GM12878 (cell line): ENCODE measurements at regions not wholly inside any gene's neighbourhood (a gene's known extent, or its start where the extent isn't known, plus 50 kb on each side); places are given as distances from the start of the nearest gene placed in this dataset.

Experiments used
- ATAC-seq: fragments of 200-7000 bp; cut with Tn5 transposase; 3 replicates; pipeline ENCODE4 v1.9.1; 2020; ENCODE audit warnings: mild to moderate bottlenecking, moderate library complexity
- BruUV-seq: library from RNA; stranded (reverse); fragments of 400-500 nt; replicated peaks from 2 replicates; lab custom pipeline; 2021; lab: Mats Ljungman, UMichigan
- CTCF ChIA-PET: fragments of 300-600 bp; sonication (Branson Sonifier 250); formaldehyde crosslinking; extraction: SDS; loops from one replicate; lab custom pipeline; 2021; ENCODE audit warnings: inconsistent platforms; lab: Yijun Ruan, JAX
- POLR2A ChIA-PET: fragments of 350-600 bp; formaldehyde crosslinking; extraction: SDS; loops from one replicate; lab custom pipeline; 2021; ENCODE audit warnings: inconsistent platforms; lab: Charles Lee
- RAD21 ChIA-PET: fragments of 300-600 bp; sonication (Branson Sonifier 250); formaldehyde crosslinking; loops from one replicate; lab custom pipeline; 2023; ENCODE audit warnings: antibody characterized with exemption; ENCODE audit not compliant: unreplicated experiment; lab: Charles Lee
- SMC1A ChIA-PET: fragments of 300-600 bp; sonication (Branson Sonifier 250); formaldehyde crosslinking; loops from one replicate; lab custom pipeline; 2023; ENCODE audit not compliant: unreplicated experiment, uncharacterized antibody; lab: Charles Lee
- DNase-seq: peaks from one replicate; pipeline ENCODE4 v3.0.0-alpha.2; 2011; ENCODE audit warnings: low read depth, low spot score
- FAIRE-seq: peaks from 3 replicates; lab custom pipeline; 2011; peaks lifted over from hg19 to GRCh38; lab: Jason Lieb, UNC
- H2AFZ ChIP-seq: 2 replicates; pipeline ENCODE4 v1.6.0; 2011; ENCODE audit warnings: low read depth, low read length, control low read depth; ENCODE audit not compliant: control insufficient read depth
- H3K27ac ChIP-seq: 2 replicates; pipeline ENCODE4 v1.5.1; 2011; ENCODE audit warnings: control low read depth; ENCODE audit not compliant: control insufficient read depth, insufficient read depth
- H3K27me3 ChIP-seq, 2 experiments: replicated peaks in 1 of 2; 2 replicates each; pipeline versions ENCODE4 v1.6.0 to v1.6.1; 2011; ENCODE audit warnings: low read length in 1 of 2; ENCODE audit not compliant: control insufficient read depth in 2 of 2, insufficient read depth in 2 of 2
- H3K36me3 ChIP-seq, 2 experiments: 2 replicates each; pipeline ENCODE4 v1.5.1; 2011; ENCODE audit warnings: low read length in 1 of 2; ENCODE audit not compliant: control insufficient read depth in 2 of 2, insufficient read depth in 2 of 2
- H3K4me1 ChIP-seq: 2 replicates; pipeline ENCODE4 v1.6.1; 2011; ENCODE audit warnings: mild to moderate bottlenecking, low read length, moderate library complexity, mixed read lengths; ENCODE audit not compliant: control insufficient read depth, insufficient read depth
- H3K4me2 ChIP-seq: 2 replicates; pipeline ENCODE4 v1.6.0; 2011; ENCODE audit warnings: control low read depth; ENCODE audit not compliant: control insufficient read depth, insufficient read depth
- H3K4me3 ChIP-seq: fragments of 200-600 bp; sonication (generic); 2 replicates; pipeline ENCODE4 v1.5.1; 2016
- H3K79me2 ChIP-seq: 2 replicates; pipeline ENCODE4 v1.6.0; 2011; ENCODE audit warnings: low read length; ENCODE audit not compliant: control insufficient read depth, insufficient read depth
- H3K9ac ChIP-seq: 2 replicates; pipeline ENCODE4 v1.8.0; 2011; ENCODE audit warnings: low read length, control low read depth, mixed read lengths; ENCODE audit not compliant: control insufficient read depth, insufficient read depth
- H3K9me3 ChIP-seq: replicated peaks from 3 replicates; pipeline ENCODE4 v1.5.1; 2011; ENCODE audit warnings: mild to moderate bottlenecking, low read length; ENCODE audit not compliant: control insufficient read depth, insufficient read depth
- H4K20me1 ChIP-seq: 2 replicates; pipeline ENCODE4 v1.6.0; 2011; ENCODE audit not compliant: control insufficient read depth, insufficient read depth
- ATF2 ChIP-seq: IDR thresholded peaks from 2 replicates; pipeline ENCODE4 v1.6.1; 2012; ENCODE audit warnings: low read length, inconsistent platforms
- BACH1 ChIP-seq: fragments of 450-650 bp; IDR thresholded peaks from 2 replicates; pipeline ENCODE4 v1.6.1; 2017; ENCODE audit warnings: mild to moderate bottlenecking, borderline replicate concordance
- BRCA1 ChIP-seq: IDR thresholded peaks from 2 replicates; pipeline ENCODE4 v1.6.1; 2011; ENCODE audit warnings: low read depth, low read length, improper control_type of control experiment
- CEBPB ChIP-seq, 2 experiments: fragments of 150-350 bp in 1 of 2; IDR thresholded peaks; 2 replicates each; pipeline ENCODE4 v1.6.1; 2012 to 2014; ENCODE audit warnings: low read depth in 2 of 2, low read length in 2 of 2, borderline replicate concordance in 1 of 2, inconsistent platforms in 1 of 2
- FOXK2 ChIP-seq: fragments of 450-650 bp; IDR thresholded peaks from 2 replicates; pipeline ENCODE4 v1.6.1; 2017; ENCODE audit warnings: mild to moderate bottlenecking, moderate library complexity
- FOXM1 ChIP-seq: IDR thresholded peaks from 2 replicates; pipeline ENCODE4 v1.6.1; 2012; ENCODE audit warnings: low read depth, mild to moderate bottlenecking, inconsistent platforms, low read length, moderate library complexity
- IKZF2 ChIP-seq, 2 experiments: fragments of 450-650 bp; IDR thresholded peaks; 2 replicates each; pipeline ENCODE4 v1.6.1; 2017; ENCODE audit warnings: mild to moderate bottlenecking in 2 of 2, moderate library complexity in 2 of 2
- IRF3 ChIP-seq: fragments of 450-650 bp; IDR thresholded peaks from 2 replicates; pipeline ENCODE4 v1.6.1; 2014; ENCODE audit warnings: mild to moderate bottlenecking
- JUNB ChIP-seq: IDR thresholded peaks from 2 replicates; pipeline ENCODE4 v1.6.1; 2016; ENCODE audit warnings: antibody characterized with exemption, mild to moderate bottlenecking
- KDM1A ChIP-seq: fragments of 200-600 bp; sonication (generic); IDR thresholded peaks from 2 replicates; pipeline ENCODE4 v1.6.1; 2016; ENCODE audit warnings: borderline replicate concordance
- KLF5 ChIP-seq: fragments of 450-650 bp; IDR thresholded peaks from 2 replicates; pipeline ENCODE4 v1.6.1; 2014; ENCODE audit warnings: mild to moderate bottlenecking; ENCODE audit not compliant: partially characterized antibody
- MYB ChIP-seq: fragments of 150-350 bp; IDR thresholded peaks from 2 replicates; pipeline ENCODE4 v1.6.1; 2014; ENCODE audit warnings: mild to moderate bottlenecking, low read depth, low read length, borderline replicate concordance
- SKIL ChIP-seq: fragments of 450-650 bp; IDR thresholded peaks from 2 replicates; pipeline ENCODE4 v1.6.1; 2017; ENCODE audit warnings: mild to moderate bottlenecking, low read depth, inconsistent platforms; ENCODE audit not compliant: poor library complexity, severe bottlenecking
- YY1 ChIP-seq: IDR thresholded peaks from 2 replicates; pipeline ENCODE4 v1.6.1; 2011; ENCODE audit warnings: low read depth, mild to moderate bottlenecking, low read length
- ZBTB11 ChIP-seq: fragments of 450-650 bp; formaldehyde crosslinking; IDR thresholded peaks from 2 replicates; pipeline ENCODE4 v1.5.0; 2022; ENCODE audit warnings: mild to moderate bottlenecking, missing genetic modification characterization
- ZNF207 ChIP-seq: fragments of 450-650 bp; IDR thresholded peaks from 2 replicates; pipeline ENCODE4 v1.6.1; 2014; ENCODE audit warnings: antibody characterized with exemption, mild to moderate bottlenecking, borderline replicate concordance
- ZZZ3 ChIP-seq: IDR thresholded peaks from 2 replicates; pipeline ENCODE4 v1.6.1; 2011; ENCODE audit warnings: low read depth; ENCODE audit not compliant: control insufficient read depth, insufficient read length
- WGBS: methylation state at CpG from one replicate; pipeline ENCODE4 v1.1.6; 2016; ENCODE audit warnings: low lambda C conversion rate; ENCODE audit not compliant: insufficient replicate concordance, insufficient coverage; ENCODE audit errors: missing lambda C conversion rate; 5-methylcytosine and 5-hydroxymethylcytosine counted together
- in situ Hi-C: fragments of 300-500 bp; cut with MboI; formaldehyde crosslinking; loops from 9 replicates; pipeline ENCODE4 v1.14.3; 2018; ENCODE audit warnings: mixed read lengths
- intact Hi-C: fragments of 100-400 bp; cut with micrococcal nuclease; formaldehyde crosslinking; loops from one replicate; pipeline ENCODE4 v1.14.2; 2022; ENCODE audit not compliant: unreplicated experiment

GRCh38 chr3:107239703-107240102 is 137.5 kb upstream of the CCDC54 start:
- in situ Hi-C loops = loop anchor here (5.0 to 10.0 kb wide), 4 partner anchors 183 to 1235 kb away; no protein-coding TSS in a partner anchor
- no peak overlapping the region for H3K27ac ChIP-seq
- no peaks in the 10 kb centered on the region for H3K9me3 ChIP-seq
- no TSS peak for BruUV-seq
- no peaks in the 10 kb centered on the region for H4K20me1 ChIP-seq
- H3K79me2 ChIP-seq = no peaks in the 10 kb centered on the region
- H3K4me2 ChIP-seq = no peak overlapping the region; the same call in 1 of the 2 replicates
- ATAC-seq = no peak
- WGBS = 73% methylated on average over 4 of the region's 4 CpGs
- H3K4me1 ChIP-seq = no peaks in the 10 kb centered on the region; the same call in 1 of the 2 replicates
- no peak for FAIRE-seq
- no peak overlapping the region for H3K9ac ChIP-seq
- no peak for TF ChIP-seq FOXK2
- no peak for TF ChIP-seq KDM1A
- no peak for TF ChIP-seq ZNF207
- no peak for TF ChIP-seq FOXM1
- TF ChIP-seq BACH1 = no peak
- TF ChIP-seq ATF2 = no peak
- TF ChIP-seq CEBPB (IDR thresholded peaks at IDR 0.05; ENCODE audit: borderline replicate concordance in 1 of 2, low read depth in 2 of 2, low read length in 2 of 2) = no peak
- no peak for TF ChIP-seq ZBTB11 (CRISPR knock-in tag)
- TF ChIP-seq MYB = no peak
- TF ChIP-seq IRF3 = no peak
- no peak for TF ChIP-seq KLF5
- TF ChIP-seq SKIL = no peak
- TF ChIP-seq JUNB = no peak
- TF ChIP-seq IKZF2 (IDR thresholded peaks at IDR 0.05) = no peak
- no peak for TF ChIP-seq BRCA1
- no peak for TF ChIP-seq ZZZ3
- TF ChIP-seq YY1 = no peak
- no peak overlapping the region for H3K4me3 ChIP-seq
- ChIA-PET POLR2A (interaction anchor here (0.6 kb wide), 1 partner anchor 1377 kb away, joined by 3 read pairs; no protein-coding TSS in a partner anchor), CTCF (interaction anchor here (1.1 to 2.2 kb wide), 2 partner anchors 182 to 303 kb away, joined by 5 to 6 read pairs; no protein-coding TSS in a partner anchor), RAD21 (interaction anchor here (1.9 kb wide), 1 partner anchor 182 kb away, joined by 5 read pairs; no protein-coding TSS in a partner anchor), SMC1A (interaction anchor here (1.0 to 1.9 kb wide), 2 partner anchors 13 to 1238 kb away, joined by 5 to 6 read pairs; no protein-coding TSS in a partner anchor)
- intact Hi-C loops = loop anchor here (5.0 to 10.0 kb wide), 5 partner anchors 285 to 1235 kb away; partner anchors contain the start of gene BBX
- no peak for DNase-seq
- no peak overlapping the region for H2AFZ ChIP-seq
- no peaks in the 10 kb centered on the region for H3K27me3 ChIP-seq
- no peaks in the 10 kb centered on the region for H3K36me3 ChIP-seq
